Gastrocnemius medialis (tissue), 4 donors: ENCODE measurements at regions not wholly inside any gene's neighbourhood (a gene's known extent, or its start where the extent isn't known, plus 50 kb on each side); places are given as distances from the start of the nearest gene placed in this dataset.

Source experiments
- ATAC-seq, 2 donors: fragments of 150-250 bp; one replicate each; pipeline ENCODE4 v1.9.1; 2016
- DNase-seq, 2 donors: peaks; one replicate each; pipeline ENCODE4 v3.0.0-alpha.2; 2019
- H3K27ac ChIP-seq, 4 donors: fragments of 200-600 bp; sonication (generic); 1 replicate in 1 of 4; 2 replicates in 3 of 4; pipeline ENCODE4 v1.5.1; 2016 to 2018; ENCODE audit warnings: mild to moderate bottlenecking in 2 of 4, moderate library complexity in 1 of 4
- H3K27me3 ChIP-seq, 3 donors: fragments of 200-600 bp; sonication (generic) in 2 of 3; 1 replicate in 1 of 3; 2 replicates in 2 of 3; pipeline versions ENCODE4 v1.5.1 to v1.6.0; 2016 to 2019; ENCODE audit warnings: mild to moderate bottlenecking in 1 of 3, moderate library complexity in 1 of 3
- H3K36me3 ChIP-seq, 2 donors: fragments of 200-600 bp; sonication (generic) in 1 of 2; one replicate each; pipeline ENCODE4 v1.5.1; 2017 to 2018
- H3K4me1 ChIP-seq, 2 donors: fragments of 200-600 bp; sonication (generic) in 1 of 2; one replicate each; pipeline ENCODE4 v1.5.1; 2016 to 2017; ENCODE audit warnings: mild to moderate bottlenecking in 2 of 2
- H3K4me3 ChIP-seq, 4 donors: fragments of 200-600 bp; sonication (generic) in 3 of 4; 1 replicate in 1 of 4; 2 replicates in 3 of 4; pipeline ENCODE4 v1.5.1; 2016 to 2019; ENCODE audit warnings: mild to moderate bottlenecking in 2 of 4
- H3K9me3 ChIP-seq, 3 donors: fragments of 200-600 bp; sonication (generic) in 2 of 3; 1 replicate in 1 of 3; 2 replicates in 2 of 3; pipeline ENCODE4 v1.5.1; 2016 to 2019
- POLR2A ChIP-seq, 2 donors: fragments of 450-650 bp; IDR thresholded peaks; one replicate each; pipeline ENCODE4 v1.6.1; 2017; ENCODE audit warnings: antibody characterized with exemption in 2 of 2, mild to moderate bottlenecking in 2 of 2, moderate library complexity in 2 of 2
- in situ Hi-C, 4 donors: fragments of 200-750 bp; cut with MboI; loops; one replicate each; pipeline versions ENCODE4 v1.15.0 to v1.8.0; 2017; ENCODE audit warnings: low sequenced_read_pairs in 4 of 4
- intact Hi-C: fragments of 100-400 bp; cut with DNase I; formaldehyde crosslinking; loops from one replicate; pipeline ENCODE4 v1.15.1; 2023; ENCODE audit warnings: low total_unique reads
- TF ChIP-seq, protein P1 (sequence below), 5 experiments: fragments of 450-650 bp in 3 of 5; fragments of 200-600 bp in 2 of 5; sonication (generic) in 2 of 5; IDR thresholded peaks in 4 of 5; conservative IDR thresholded peaks in 1 of 5; 1 replicate in 4 of 5; 2 replicates in 1 of 5; pipeline ENCODE4 v1.5.1; 2016 to 2019; ENCODE audit warnings: antibody characterized with exemption in 5 of 5, mild to moderate bottlenecking in 3 of 5, moderate library complexity in 3 of 5

DNA sequence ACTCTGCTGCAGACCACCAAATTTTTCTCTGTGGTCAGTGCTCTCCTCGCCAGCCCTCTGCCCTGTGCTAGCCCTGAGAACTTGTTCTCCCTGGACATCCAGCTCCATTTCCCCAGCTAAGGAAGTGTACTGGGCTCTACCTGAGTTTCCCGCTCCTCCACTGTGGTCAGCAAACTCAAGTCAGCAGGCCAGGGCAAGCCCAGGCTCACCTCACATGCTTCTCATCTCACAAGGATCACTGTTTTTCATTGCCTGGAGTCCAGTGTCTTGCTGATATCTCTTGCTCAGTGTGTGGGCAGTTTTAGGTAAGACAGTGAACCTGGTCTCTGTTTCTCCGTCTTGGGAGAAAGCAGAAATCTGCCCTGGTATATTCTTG, 201.4 kb downstream of the FOXO1 start:
- H3K9me3 ChIP-seq = no peaks in the 10 kb centered on the region
- intact Hi-C loops (no loop called here), in situ Hi-C loops (no loop called here)
- H3K27me3 ChIP-seq = no peaks in the 10 kb centered on the region
- ATAC-seq (no peak), DNase-seq (no peak)
- H3K4me3 ChIP-seq = no peak overlapping the region
- peaks cover 5% of the 10 kb centered on the region in 2 donors for H3K4me1 ChIP-seq
- no peak overlapping the region for H3K27ac ChIP-seq
- TF ChIP-seq POLR2A (IDR thresholded peaks at IDR 0.05) = no peak
- TF ChIP-seq, protein P1, sequence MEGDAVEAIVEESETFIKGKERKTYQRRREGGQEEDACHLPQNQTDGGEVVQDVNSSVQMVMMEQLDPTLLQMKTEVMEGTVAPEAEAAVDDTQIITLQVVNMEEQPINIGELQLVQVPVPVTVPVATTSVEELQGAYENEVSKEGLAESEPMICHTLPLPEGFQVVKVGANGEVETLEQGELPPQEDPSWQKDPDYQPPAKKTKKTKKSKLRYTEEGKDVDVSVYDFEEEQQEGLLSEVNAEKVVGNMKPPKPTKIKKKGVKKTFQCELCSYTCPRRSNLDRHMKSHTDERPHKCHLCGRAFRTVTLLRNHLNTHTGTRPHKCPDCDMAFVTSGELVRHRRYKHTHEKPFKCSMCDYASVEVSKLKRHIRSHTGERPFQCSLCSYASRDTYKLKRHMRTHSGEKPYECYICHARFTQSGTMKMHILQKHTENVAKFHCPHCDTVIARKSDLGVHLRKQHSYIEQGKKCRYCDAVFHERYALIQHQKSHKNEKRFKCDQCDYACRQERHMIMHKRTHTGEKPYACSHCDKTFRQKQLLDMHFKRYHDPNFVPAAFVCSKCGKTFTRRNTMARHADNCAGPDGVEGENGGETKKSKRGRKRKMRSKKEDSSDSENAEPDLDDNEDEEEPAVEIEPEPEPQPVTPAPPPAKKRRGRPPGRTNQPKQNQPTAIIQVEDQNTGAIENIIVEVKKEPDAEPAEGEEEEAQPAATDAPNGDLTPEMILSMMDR (IDR thresholded peaks at IDR 0.05 in 4 of 5, conservative IDR thresholded peaks at IDR 0.05 in 1 of 5) = no peak
- H3K36me3 ChIP-seq = no peaks in the 10 kb centered on the region

DNA sequence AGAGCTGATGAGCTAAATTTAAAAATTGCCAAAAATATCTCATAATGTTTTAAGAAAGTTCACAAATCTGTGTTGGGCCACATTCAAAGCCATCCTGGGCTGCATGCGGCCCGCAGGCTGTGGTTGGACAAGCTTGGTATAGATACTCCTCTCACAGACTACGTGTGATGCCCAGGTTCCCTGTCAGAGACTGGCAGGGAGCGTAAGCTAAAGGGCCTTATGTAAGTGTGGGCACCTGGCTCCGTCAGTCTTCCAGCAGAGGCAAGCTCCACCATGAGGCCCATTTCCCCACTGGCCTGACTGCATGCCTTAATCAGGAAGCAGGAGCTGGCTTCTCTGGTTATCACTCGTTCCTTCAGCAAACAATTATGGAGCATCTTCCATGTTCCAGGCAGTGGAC, 200.2 kb downstream of the FOXO1 start:
- no peak for ATAC-seq
- in situ Hi-C loops = no loop called here

GRCh38 chr13:40468227-40468838, 198.1 kb downstream of the FOXO1 start:
- no peak for TF ChIP-seq POLR2A (IDR thresholded peaks at IDR 0.05)
- TF ChIP-seq, protein P1 (IDR thresholded peaks at IDR 0.05 in 4 of 5, conservative IDR thresholded peaks at IDR 0.05 in 1 of 5) = no peak
- intact Hi-C loops = no loop called here

More for the DNA sequence above, 200.2 kb downstream of the FOXO1 start:
- no peak for DNase-seq
- H3K4me3 ChIP-seq = no peak overlapping the region
- no peak overlapping the region for H3K27ac ChIP-seq
- TF ChIP-seq POLR2A (IDR thresholded peaks at IDR 0.05) = no peak
- TF ChIP-seq, protein P1 (IDR thresholded peaks at IDR 0.05 in 4 of 5, conservative IDR thresholded peaks at IDR 0.05 in 1 of 5) = no peak
- no peaks in the 10 kb centered on the region for H3K9me3 ChIP-seq
- H3K27me3 ChIP-seq = no peaks in the 10 kb centered on the region
- intact Hi-C loops = no loop called here
- no peaks in the 10 kb centered on the region for H3K36me3 ChIP-seq
- H3K4me1 ChIP-seq = peaks cover 18% of the 10 kb centered on the region in 2 donors

GRCh38 chr13:40469581-40470310, 196.7 kb downstream of the FOXO1 start:
- Histone ChIP-seq H3K27ac (peak overlapping the region; percentile 65 to 75 (median 73)), H3K27me3 (no peaks in the 10 kb centered on the region), H3K36me3 (no peaks in the 10 kb centered on the region), H3K9me3 (no peaks in the 10 kb centered on the region), H3K4me3 (no peak overlapping the region), H3K4me1 (peaks cover 19 to 20% of the 10 kb centered on the region in 2 donors)
- ATAC-seq (no peak), DNase-seq (no peak)
- in situ Hi-C loops = no loop called here
- intact Hi-C loops = loop anchor here (10.0 kb wide), 1 partner anchor 1015 kb away; no protein-coding TSS in a partner anchor
- no peak for TF ChIP-seq POLR2A (IDR thresholded peaks at IDR 0.05)
- TF ChIP-seq, protein P1 (IDR thresholded peaks at IDR 0.05 in 4 of 5, conservative IDR thresholded peaks at IDR 0.05 in 1 of 5) = no peak

More at GRCh38 chr13:40468227-40468838, 198.1 kb downstream of the FOXO1 start:
- no peak overlapping the region for H3K27ac ChIP-seq
- H3K4me3 ChIP-seq = no peak overlapping the region
- DNase-seq = no peak
- no peak for ATAC-seq
- H3K9me3 ChIP-seq = no peaks in the 10 kb centered on the region
- no peaks in the 10 kb centered on the region for H3K36me3 ChIP-seq
- no peaks in the 10 kb centered on the region for H3K27me3 ChIP-seq
- H3K4me1 ChIP-seq = peaks cover 19 to 20% of the 10 kb centered on the region in 2 donors
- in situ Hi-C loops = no loop called here
